Fibroblast of lung (primary cell): ENCODE measurements at regions not wholly inside any gene's neighbourhood (a gene's known extent, or its start where the extent isn't known, plus 50 kb on each side); places are given as distances from the start of the nearest gene placed in this dataset.

Source experiments
- DNase-seq, 2 donors: peaks; one replicate each; pipeline versions ENCODE4 v3.0.0 to v3.0.0-alpha.2; 2010; ENCODE audit warnings: low read depth in 2 of 2
- H2AFZ ChIP-seq: 2 replicates; pipeline ENCODE4 v1.5.1; 2012; ENCODE audit warnings: low read length, control low read depth, inconsistent platforms
- H3K27ac ChIP-seq: 2 replicates; pipeline ENCODE4 v1.5.1; 2011; ENCODE audit warnings: low read length, control low read depth; ENCODE audit not compliant: insufficient read depth
- H3K27me3 ChIP-seq: 2 replicates; pipeline ENCODE4 v1.5.1; 2011; ENCODE audit warnings: mild to moderate bottlenecking, low read length; ENCODE audit not compliant: control insufficient read depth, insufficient read depth
- H3K36me3 ChIP-seq: 2 replicates; pipeline ENCODE4 v1.5.1; 2011; ENCODE audit warnings: low read length; ENCODE audit not compliant: control insufficient read depth, insufficient read depth
- H3K4me1 ChIP-seq: 2 replicates; pipeline ENCODE4 v1.5.1; 2011; ENCODE audit warnings: low read length; ENCODE audit not compliant: control insufficient read depth, insufficient read depth; ENCODE audit errors: extremely low read depth
- H3K4me2 ChIP-seq: 2 replicates; pipeline ENCODE4 v1.5.1; 2011; ENCODE audit warnings: low read length, control low read depth; ENCODE audit not compliant: insufficient read depth; ENCODE audit errors: extremely low read depth
- H3K4me3 ChIP-seq, 4 experiments: fragments of 200-600 bp in 1 of 4; sonication (generic) in 1 of 4; replicated peaks in 1 of 4; 2 replicates each; pipeline ENCODE4 v1.5.1; 2011 to 2016; ENCODE audit warnings: low read length in 4 of 4, low read depth in 3 of 4, mild to moderate bottlenecking in 3 of 4, control low read depth in 2 of 4, inconsistent platforms in 1 of 4, mixed read lengths in 1 of 4; ENCODE audit not compliant: insufficient read depth in 1 of 4; ENCODE audit errors: control extremely low read depth in 1 of 4
- H3K79me2 ChIP-seq: 2 replicates; pipeline ENCODE4 v1.5.1; 2012; ENCODE audit warnings: mild to moderate bottlenecking, low read length, inconsistent platforms; ENCODE audit not compliant: control insufficient read depth, insufficient read depth
- H3K9ac ChIP-seq: 2 replicates; pipeline ENCODE4 v1.5.1; 2011; ENCODE audit warnings: mild to moderate bottlenecking, low read length, control low read depth; ENCODE audit not compliant: insufficient read depth
- H3K9me3 ChIP-seq: 2 replicates; pipeline ENCODE4 v1.5.1; 2012; ENCODE audit warnings: low read depth, low read length; ENCODE audit not compliant: control insufficient read depth, insufficient read depth
- H4K20me1 ChIP-seq: 2 replicates; pipeline ENCODE4 v1.5.1; 2011; ENCODE audit warnings: low read length; ENCODE audit not compliant: control insufficient read depth, insufficient read depth; ENCODE audit errors: extremely low read depth
- CTCF ChIP-seq, 2 donors: IDR thresholded peaks in 1 of 2; conservative IDR thresholded peaks in 1 of 2; 1 replicate in 1 of 2; 2 replicates in 1 of 2; pipeline ENCODE4 v1.5.1; 2011 to 2012; ENCODE audit warnings: low read length in 2 of 2, control low read depth in 1 of 2, inconsistent platforms in 1 of 2, low read depth in 1 of 2, mild to moderate bottlenecking in 1 of 2
- EZH2 ChIP-seq: IDR thresholded peaks from 2 replicates; pipeline ENCODE4 v1.5.1; 2012; ENCODE audit warnings: low read length, control low read depth, mild to moderate bottlenecking; ENCODE audit errors: missing control alignments

DNA sequence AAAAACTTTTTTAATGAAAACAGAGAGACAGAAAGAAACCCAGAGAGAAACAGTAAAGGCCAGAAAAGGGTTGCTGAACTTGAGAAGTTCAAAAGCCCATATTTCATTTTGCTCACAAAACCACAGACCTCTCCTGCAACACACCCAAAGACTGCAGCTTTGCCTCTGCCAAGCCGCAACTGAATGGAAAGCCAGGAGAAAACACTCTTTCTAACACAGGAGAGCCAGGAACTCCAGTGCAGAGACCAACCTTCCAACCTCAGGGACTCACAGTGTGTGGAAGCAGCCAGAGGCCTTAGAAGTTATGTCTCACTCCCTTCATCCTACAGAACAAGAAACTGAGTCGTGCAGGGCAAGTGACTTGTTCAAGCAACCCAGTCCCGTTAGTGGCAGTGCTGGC lies 163.1 kb upstream of the HES1 start:
- no peak overlapping the region for H2AFZ ChIP-seq
- TF ChIP-seq CTCF (conservative IDR thresholded peaks at IDR 0.05 in 1 of 2, IDR thresholded peaks at IDR 0.05 in 1 of 2; ENCODE audit: low read depth in 1 of 2, low read length in 2 of 2) (no peak), EZH2 (no peak)
- no peak overlapping the region for H3K9ac ChIP-seq
- H3K36me3 ChIP-seq: no peaks in the 10 kb centered on the region
- no peak overlapping the region for H3K4me2 ChIP-seq
- H3K9me3 ChIP-seq: no peaks in the 10 kb centered on the region
- no peaks in the 10 kb centered on the region for H4K20me1 ChIP-seq
- H3K4me1 ChIP-seq: no peaks in the 10 kb centered on the region
- H3K79me2 ChIP-seq: no peaks in the 10 kb centered on the region
- peak; percentile 31 to 97 for DNase-seq
- H3K4me3 ChIP-seq: no peak overlapping the region
- no peak overlapping the region for H3K27ac ChIP-seq
- peaks cover 42% of the 10 kb centered on the region for H3K27me3 ChIP-seq

DNA sequence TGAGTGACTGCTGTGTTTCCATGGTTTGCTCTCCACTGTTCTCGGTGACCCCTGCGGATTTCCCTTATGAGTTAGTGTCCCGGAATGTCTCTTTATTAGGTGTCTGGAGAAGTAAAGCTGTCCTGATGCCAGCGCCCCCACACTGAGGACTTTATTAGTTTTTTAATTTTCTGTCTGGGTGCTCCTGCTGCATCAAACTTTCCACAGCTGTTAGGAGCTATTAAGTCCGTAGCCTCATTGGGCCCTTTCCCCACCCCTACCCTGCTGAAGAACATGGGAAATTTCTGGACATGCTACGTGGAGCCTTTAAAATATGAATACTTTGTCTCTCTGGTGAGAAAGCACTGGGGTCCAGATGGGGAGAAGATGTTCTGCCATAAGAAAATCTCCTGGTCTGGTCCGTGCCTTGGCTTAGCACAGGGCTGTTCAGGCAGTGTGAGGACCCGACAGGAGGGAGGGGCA lies 161.7 kb upstream of the HES1 start:
- Histone ChIP-seq H3K79me2 (no peaks in the 10 kb centered on the region), H3K36me3 (no peaks in the 10 kb centered on the region), H3K9me3 (no peaks in the 10 kb centered on the region), H3K4me2 (no peak overlapping the region), H3K4me3 (no peak overlapping the region), H3K27ac (no peak overlapping the region), H3K4me1 (no peaks in the 10 kb centered on the region), H4K20me1 (no peaks in the 10 kb centered on the region), H3K27me3 (peaks cover 44% of the 10 kb centered on the region), H2AFZ (no peak overlapping the region), H3K9ac (no peak overlapping the region)
- DNase-seq: peak; percentile 53 to 97
- TF ChIP-seq EZH2: no peak

GRCh38 chr3:193974671-193975535 lies 161.0 kb upstream of the HES1 start:
- H3K9me3 ChIP-seq: no peaks in the 10 kb centered on the region
- no peaks in the 10 kb centered on the region for H3K36me3 ChIP-seq
- no peak overlapping the region for H2AFZ ChIP-seq
- no peak overlapping the region for H3K4me2 ChIP-seq
- peak; percentile 48 to 63 for DNase-seq
- no peaks in the 10 kb centered on the region for H3K79me2 ChIP-seq
- no peaks in the 10 kb centered on the region for H3K4me1 ChIP-seq
- no peaks in the 10 kb centered on the region for H4K20me1 ChIP-seq
- H3K4me3 ChIP-seq: no peak overlapping the region
- TF ChIP-seq CTCF (conservative IDR thresholded peaks at IDR 0.05 in 1 of 2, IDR thresholded peaks at IDR 0.05 in 1 of 2; ENCODE audit: low read depth in 1 of 2, low read length in 2 of 2) (peak in 1 of 2 donors; percentile 38), EZH2 (peak; percentile 50)
- H3K27ac ChIP-seq: no peak overlapping the region
- H3K9ac ChIP-seq: no peak overlapping the region
- H3K27me3 ChIP-seq: peaks cover 44% of the 10 kb centered on the region
